Heart left ventricle (tissue), 16 donors: ENCODE measurements at regions not wholly inside any gene's neighbourhood (a gene's known extent, or its start where the extent isn't known, plus 50 kb on each side); places are given as distances from the start of the nearest gene placed in this dataset.

Experiments
- ATAC-seq, 4 donors: fragments of 200-7000 bp; cut with Tn5 transposase; one replicate each; pipeline ENCODE4 v1.9.1; 2020 to 2022; ENCODE audit warnings: moderate library complexity in 4 of 4, mild to moderate bottlenecking in 3 of 4, moderate number of reproducible peaks in 1 of 4
- DNase-seq, 5 donors: peaks; one replicate each; pipeline ENCODE4 v3.0.0-alpha.2; 2020
- H3K27ac ChIP-seq, 12 donors: fragments of 200-600 bp; sonication (generic) in 4 of 12; one replicate each; pipeline versions ENCODE4 v1.5.0 to v1.8.0; 2016 to 2022; ENCODE audit warnings: mild to moderate bottlenecking in 2 of 12
- H3K27me3 ChIP-seq, 9 donors: fragments of 200-600 bp; sonication (generic) in 2 of 9; one replicate each; pipeline versions ENCODE4 v1.5.1 to v1.8.0; 2016 to 2022; ENCODE audit warnings: mild to moderate bottlenecking in 3 of 9
- H3K36me3 ChIP-seq, 9 donors: fragments of 200-600 bp; sonication (generic) in 2 of 9; one replicate each; pipeline versions ENCODE4 v1.5.0 to v1.8.0; 2018 to 2022; ENCODE audit warnings: mild to moderate bottlenecking in 2 of 9
- H3K4me1 ChIP-seq, 12 donors: fragments of 200-600 bp; sonication (generic) in 4 of 12; one replicate each; pipeline versions ENCODE4 v1.5.0 to v1.8.0; 2016 to 2022; ENCODE audit warnings: mild to moderate bottlenecking in 3 of 12
- H3K4me3 ChIP-seq, 12 donors: fragments of 200-600 bp; sonication (generic) in 4 of 12; one replicate each; pipeline versions ENCODE4 v1.5.0 to v1.8.0; 2017 to 2022; ENCODE audit warnings: mild to moderate bottlenecking in 9 of 12, moderate library complexity in 4 of 12
- H3K9me3 ChIP-seq, 12 donors: fragments of 200-600 bp; sonication (generic) in 4 of 12; one replicate each; pipeline versions ENCODE4 v1.5.0 to v1.8.0; 2016 to 2022; ENCODE audit warnings: mild to moderate bottlenecking in 1 of 12
- POLR2A ChIP-seq, 2 donors: fragments of 450-650 bp; IDR thresholded peaks; one replicate each; pipeline ENCODE4 v1.6.1; 2017; ENCODE audit warnings: antibody characterized with exemption in 2 of 2, mild to moderate bottlenecking in 2 of 2, moderate library complexity in 2 of 2
- WGBS, 4 donors: extraction: QIAGEN DNeasy Blood & Tissue Kit in 2 of 4; methylation state at CpG; one replicate each; pipeline versions ENCODE4 v1.1.5 to v1.1.7; 2013 to 2018; 5-methylcytosine and 5-hydroxymethylcytosine counted together
- intact Hi-C, 10 donors: fragments of 100-400 bp; cut with DNase I; formaldehyde crosslinking; loops; one replicate each; pipeline versions ENCODE4 v1.11.1 to v1.14.2; 2022
- TF ChIP-seq, protein P1 (sequence below), 12 donors: fragments of 200-600 bp; sonication (generic) in 4 of 12; IDR thresholded peaks; one replicate each; pipeline versions ENCODE4 v1.5.0 to v1.8.0; 2018 to 2022; ENCODE audit warnings: antibody characterized with exemption in 12 of 12, mild to moderate bottlenecking in 5 of 12
- donor health status: ischemic (EF 13 %, LVEDD 7.1; RV severe dilation, severe dysfunction).
- donor health status: healthy with polysubstance abuse.
- donor health status: DM: no; HTN: yes; CAD: no.
- donor health status: DM: no; HTN: no; CAD: no.
- donor health status: ischemic (EF 25% LVEDD 6.9; RV normal size, moderate dysfunction).
- donor health status: ischemic (EF 25% LVEDD 5.7; RV mildly dilated, moderate dysfunction).
- donor health status: healthy.
- donor health status: DM: yes; HTN: yes; CAD: no.
- donor health status: ischemic (EF 35%, LVEDD 5.7; RV mildly dilated, moderate dysfunction).
- donor health status: nonischemic (EF 11% LVEDD 7.7; RV severe dilation, severe dysfunction).
- donor health status: DM: yes; HTN: yes; CAD: no.
- donor health status: PGD.
- donor health status: ischemic (EF 29% LVEDD 5.4; RV normal size, mild dysfunction).
- donor health status: nonischemic (EF 23%, LVEDD 6.1; RV moderate dilation, normal function).

GRCh38 chr4:111941957-111942356 is 203.3 kb upstream of the FAM241A start:
- DNase-seq (no peak), ATAC-seq (no peak)
- peaks cover 0 to 5% (median 0%) of the 10 kb centered on the region in 9 donors for H3K27me3 ChIP-seq
- no peak overlapping the region for H3K27ac ChIP-seq
- intact Hi-C loops: no loop called here
- 70 to 86% (median 83%) methylated on average over 1 of the region's 1 CpG for WGBS, 4 donors
- no peaks in the 10 kb centered on the region for H3K4me1 ChIP-seq
- H3K4me3 ChIP-seq: no peak overlapping the region
- TF ChIP-seq, protein P1, sequence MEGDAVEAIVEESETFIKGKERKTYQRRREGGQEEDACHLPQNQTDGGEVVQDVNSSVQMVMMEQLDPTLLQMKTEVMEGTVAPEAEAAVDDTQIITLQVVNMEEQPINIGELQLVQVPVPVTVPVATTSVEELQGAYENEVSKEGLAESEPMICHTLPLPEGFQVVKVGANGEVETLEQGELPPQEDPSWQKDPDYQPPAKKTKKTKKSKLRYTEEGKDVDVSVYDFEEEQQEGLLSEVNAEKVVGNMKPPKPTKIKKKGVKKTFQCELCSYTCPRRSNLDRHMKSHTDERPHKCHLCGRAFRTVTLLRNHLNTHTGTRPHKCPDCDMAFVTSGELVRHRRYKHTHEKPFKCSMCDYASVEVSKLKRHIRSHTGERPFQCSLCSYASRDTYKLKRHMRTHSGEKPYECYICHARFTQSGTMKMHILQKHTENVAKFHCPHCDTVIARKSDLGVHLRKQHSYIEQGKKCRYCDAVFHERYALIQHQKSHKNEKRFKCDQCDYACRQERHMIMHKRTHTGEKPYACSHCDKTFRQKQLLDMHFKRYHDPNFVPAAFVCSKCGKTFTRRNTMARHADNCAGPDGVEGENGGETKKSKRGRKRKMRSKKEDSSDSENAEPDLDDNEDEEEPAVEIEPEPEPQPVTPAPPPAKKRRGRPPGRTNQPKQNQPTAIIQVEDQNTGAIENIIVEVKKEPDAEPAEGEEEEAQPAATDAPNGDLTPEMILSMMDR (IDR thresholded peaks at IDR 0.05): no peak
- no peak for TF ChIP-seq POLR2A (IDR thresholded peaks at IDR 0.05)
- H3K36me3 ChIP-seq: no peaks in the 10 kb centered on the region
- no peaks in the 10 kb centered on the region for H3K9me3 ChIP-seq

DNA sequence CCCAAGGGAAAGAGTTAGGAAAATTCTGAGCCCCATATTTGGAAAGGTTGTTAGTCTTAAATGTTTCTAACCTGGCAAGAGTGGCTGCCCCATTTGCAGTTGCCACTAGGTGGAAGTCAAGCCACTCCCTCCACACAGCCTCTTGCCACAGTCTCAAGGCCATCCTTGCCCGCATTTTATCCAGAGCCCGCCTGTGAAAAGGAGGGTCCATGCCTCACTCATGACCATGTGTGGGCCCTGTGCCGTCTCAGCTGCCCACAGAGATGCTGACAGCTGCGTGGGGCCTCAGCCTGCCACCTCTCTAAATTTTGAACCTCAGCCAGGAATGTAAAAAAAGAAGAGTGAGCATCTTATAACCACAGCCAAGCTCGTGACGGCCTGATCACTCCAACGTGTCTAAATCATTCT is 201.5 kb upstream of the FAM241A start:
- H3K4me1 ChIP-seq: no peaks in the 10 kb centered on the region
- TF ChIP-seq, protein P1 (IDR thresholded peaks at IDR 0.05): peak in 3 of 12 donors; percentile 9 to 26 (median 15)
- TF ChIP-seq POLR2A (IDR thresholded peaks at IDR 0.05): no peak
- intact Hi-C loops: no loop called here
- DNase-seq (no peak), ATAC-seq (peak in 1 of 4 donors; percentile 54)
- H3K27ac ChIP-seq: no peak overlapping the region
- H3K27me3 ChIP-seq: no peaks in the 10 kb centered on the region
- H3K9me3 ChIP-seq: no peaks in the 10 kb centered on the region
- no peak overlapping the region for H3K4me3 ChIP-seq
- H3K36me3 ChIP-seq: no peaks in the 10 kb centered on the region
- 5 to 22% (median 12%) methylated on average over 7 of the region's 7 CpGs for WGBS, 4 donors

DNA sequence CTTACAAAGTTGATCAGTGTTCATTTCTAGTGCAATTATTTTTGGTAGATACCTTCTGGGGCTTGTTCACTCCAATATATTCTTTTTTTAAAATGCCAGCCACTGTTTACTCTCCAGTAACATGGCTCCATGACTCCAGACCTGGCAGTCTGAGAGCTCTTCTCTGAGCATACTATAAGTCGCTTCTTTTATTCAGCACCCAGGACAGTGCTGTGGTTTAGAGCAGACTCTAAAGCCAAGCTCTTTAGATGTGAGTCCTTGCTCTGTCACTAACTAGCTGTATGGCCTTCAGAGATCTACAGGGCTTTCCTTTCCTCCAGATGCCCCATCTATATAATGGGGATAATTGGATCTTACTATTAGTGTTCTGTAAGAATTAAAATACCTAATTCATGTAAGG is 200.2 kb upstream of the FAM241A start:
- intact Hi-C loops: no loop called here
- 49 to 55% (median 52%) methylated on average over 1 of the region's 1 CpG for WGBS, 4 donors
- no peaks in the 10 kb centered on the region for H3K4me1 ChIP-seq
- DNase-seq: no peak
- no peaks in the 10 kb centered on the region for H3K36me3 ChIP-seq
- H3K4me3 ChIP-seq: no peak overlapping the region
- peaks cover 0 to 1% (median 0%) of the 10 kb centered on the region in 12 donors for H3K9me3 ChIP-seq
- no peak for TF ChIP-seq POLR2A (IDR thresholded peaks at IDR 0.05)
- TF ChIP-seq, protein P1 (IDR thresholded peaks at IDR 0.05): no peak
- no peaks in the 10 kb centered on the region for H3K27me3 ChIP-seq
- H3K27ac ChIP-seq: no peak overlapping the region
- ATAC-seq: no peak

DNA sequence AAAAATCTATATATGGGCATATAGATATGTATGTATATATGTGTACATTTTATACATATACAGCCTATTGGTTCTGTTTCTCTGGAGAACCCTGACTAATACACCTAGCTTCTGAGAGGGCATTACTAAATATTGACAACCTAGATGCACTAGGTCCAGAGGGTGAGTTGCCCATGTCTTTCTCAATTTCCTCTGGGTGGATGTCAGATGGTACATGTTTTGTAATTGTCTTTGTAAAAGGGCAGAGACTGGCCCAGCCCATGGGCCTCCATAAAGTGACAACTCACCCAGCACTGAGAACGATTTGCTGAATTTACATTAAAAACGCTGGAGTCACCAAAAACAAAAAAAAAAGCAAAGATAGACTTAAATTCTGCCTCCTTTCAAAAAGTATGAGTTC is 198.5 kb upstream of the FAM241A start:
- intact Hi-C loops: no loop called here
- DNase-seq: no peak
- TF ChIP-seq, protein P1 (IDR thresholded peaks at IDR 0.05): no peak
- no peak for TF ChIP-seq POLR2A (IDR thresholded peaks at IDR 0.05)
- Histone ChIP-seq H3K4me3 (no peak overlapping the region), H3K27me3 (no peaks in the 10 kb centered on the region), H3K36me3 (no peaks in the 10 kb centered on the region), H3K27ac (no peak overlapping the region), H3K4me1 (no peaks in the 10 kb centered on the region), H3K9me3 (peaks cover 0 to 7% (median 0%) of the 10 kb centered on the region in 12 donors)
- WGBS, 4 donors: 71 to 86% (median 73%) methylated on average over 2 of the region's 2 CpGs
- no peak for ATAC-seq
